HG03064 (cell line): ENCODE measurements at regions not wholly inside any gene's neighbourhood (a gene's known extent, or its start where the extent isn't known, plus 50 kb on each side); places are given as distances from the start of the nearest gene placed in this dataset.

Experiments used
- ATAC-seq: cut with Tn5 transposase; IDR thresholded peaks from one replicate; pipeline ENCODE4 v1.9.1; 2021; ENCODE audit warnings: low read depth; ENCODE audit not compliant: unreplicated experiment

DNA sequence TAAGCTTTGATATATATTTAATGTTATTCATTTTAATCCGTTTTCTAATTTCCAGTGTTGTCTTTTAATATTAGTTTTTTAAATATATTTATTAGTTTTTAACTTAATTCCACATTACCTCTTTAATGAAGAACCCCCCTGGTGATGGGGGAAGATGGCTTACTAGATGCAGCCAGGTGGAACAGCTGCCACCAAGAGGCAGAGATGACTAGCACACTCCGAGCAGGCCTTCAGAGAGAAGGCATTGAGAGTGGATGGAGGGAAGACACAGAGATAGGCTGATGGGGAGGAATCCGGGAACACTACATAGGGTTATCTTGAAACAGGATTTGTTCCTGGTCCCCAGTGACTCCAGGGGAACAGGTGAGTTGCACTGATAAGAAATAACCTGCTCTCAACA is 771.6 kb downstream of the LRFN5 start:
- ATAC-seq: no peak

DNA sequence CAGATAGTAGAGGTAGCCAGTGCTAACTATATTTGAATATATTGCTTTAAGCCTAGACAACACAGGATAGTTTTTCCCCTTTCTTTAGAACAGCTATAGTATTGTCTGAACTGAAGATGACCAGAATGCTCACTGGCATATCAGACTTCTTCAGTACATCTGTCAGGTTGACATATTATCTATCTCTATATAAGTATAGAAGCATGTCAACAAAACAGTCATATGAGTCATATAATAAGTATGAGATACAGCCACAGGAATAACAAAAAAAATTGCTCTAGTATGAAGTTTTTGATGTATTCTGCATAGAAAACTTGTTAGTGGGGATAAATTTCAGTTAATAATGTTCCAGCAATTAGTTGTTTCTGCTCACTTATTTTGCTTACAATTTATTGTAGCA is 767.7 kb downstream of the LRFN5 start:
- ATAC-seq: no peak

GRCh38 chr14:42370056-42370455 is 763.4 kb downstream of the LRFN5 start:
- no peak for ATAC-seq

- ATAC-seq: no peak
These were observed 761.6 kb downstream of the LRFN5 start for GRCh38 chr14:42368234-42368633.

DNA sequence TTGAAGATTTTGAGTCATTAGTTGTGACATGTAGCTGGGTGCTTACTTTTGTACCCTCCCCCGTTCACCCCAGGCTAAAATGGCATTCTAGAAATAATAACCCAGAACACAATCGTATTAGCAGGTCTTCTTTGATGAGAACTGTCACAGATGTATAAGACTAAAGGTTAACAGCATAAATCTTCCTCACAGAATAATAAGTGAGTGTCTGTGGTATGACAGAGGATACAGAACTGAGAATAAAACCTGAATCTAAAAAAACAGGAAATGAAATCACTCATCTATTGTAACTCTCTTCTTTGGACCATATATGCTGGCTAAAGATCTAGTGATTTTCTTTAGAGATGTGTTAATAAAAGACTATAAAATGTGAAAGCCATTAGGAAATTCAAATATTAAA is 746.6 kb downstream of the LRFN5 start:
- ATAC-seq: peak; percentile 59

GRCh38 chr14:42335918-42336317 is 729.2 kb downstream of the LRFN5 start:
- no peak for ATAC-seq

DNA sequence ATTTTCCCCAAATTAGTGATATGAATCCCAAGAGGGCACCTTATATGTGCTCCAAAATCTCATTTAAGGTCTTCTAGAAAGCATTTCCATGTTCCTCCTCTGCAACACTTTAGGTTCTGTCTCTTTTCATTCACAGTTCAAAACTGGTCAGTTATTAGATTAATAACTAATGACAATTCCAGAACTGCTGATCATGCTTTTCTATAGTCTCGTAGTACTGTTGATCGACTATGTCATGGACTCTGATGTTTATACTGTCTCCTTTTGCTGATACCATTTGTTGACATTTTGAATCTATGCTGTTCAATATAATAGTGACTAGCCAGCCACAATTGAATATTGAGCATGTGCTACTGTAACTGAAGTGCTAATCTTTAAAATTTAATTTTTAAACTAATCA is 728.3 kb downstream of the LRFN5 start:
- no peak for ATAC-seq

DNA sequence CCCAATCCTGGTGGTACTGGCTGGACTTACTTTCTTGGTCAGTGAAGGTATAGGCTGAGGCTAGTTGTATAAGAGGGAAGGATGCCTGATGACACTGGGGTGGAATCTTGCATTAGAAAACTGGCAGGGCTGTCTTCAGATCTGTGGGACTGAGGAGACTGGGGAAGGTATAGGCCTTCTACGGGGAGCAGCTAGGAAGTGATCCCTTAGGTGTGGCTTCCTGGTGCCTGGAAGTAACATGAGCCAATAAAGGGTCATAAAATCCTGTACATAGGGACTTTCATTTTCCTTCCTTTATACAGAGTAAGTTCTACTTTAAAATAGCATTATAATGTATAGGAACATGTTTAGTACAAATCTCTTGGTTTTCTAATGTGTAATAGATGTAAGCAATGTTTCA is 716.8 kb downstream of the LRFN5 start:
- no peak for ATAC-seq

DNA sequence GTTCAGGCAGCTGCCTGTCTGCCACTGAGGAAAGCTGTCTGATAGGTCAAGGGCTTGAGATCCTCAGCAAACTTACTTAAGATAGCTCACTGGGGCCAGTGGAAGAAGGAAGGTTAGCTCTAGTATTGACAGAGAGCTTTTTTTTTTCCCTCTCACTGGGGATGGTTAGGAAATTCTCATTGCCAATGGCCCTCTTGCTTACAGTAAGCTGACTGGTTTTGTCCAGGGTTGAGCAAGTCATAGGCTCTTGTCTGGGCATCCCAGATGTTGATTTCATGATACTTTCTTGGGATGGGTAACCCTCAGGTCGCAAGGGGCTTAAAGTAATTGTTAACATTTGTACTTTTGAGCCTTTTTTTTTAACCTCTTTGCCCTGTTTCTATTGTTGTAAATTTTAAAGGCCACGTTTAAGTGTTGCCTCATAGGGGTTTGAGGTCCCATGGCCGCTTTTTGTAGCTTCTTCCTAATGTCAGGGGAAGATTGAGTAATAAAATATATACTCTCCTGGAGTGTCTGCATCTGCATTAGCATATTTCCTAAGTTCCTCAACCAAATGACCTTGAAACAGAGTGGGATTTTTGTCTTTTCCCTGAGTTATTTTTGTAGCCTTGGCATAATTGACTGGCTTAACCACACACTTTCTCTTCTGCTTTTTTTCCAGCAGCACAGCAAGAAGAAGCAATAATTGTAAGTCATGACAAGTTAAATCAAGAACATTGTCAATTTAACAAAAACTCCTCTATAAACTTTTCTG is 716.0 kb downstream of the LRFN5 start:
- no peak for ATAC-seq

- no peak for ATAC-seq
These were observed 713.3 kb downstream of the LRFN5 start for GRCh38 chr14:42319996-42320395.

DNA sequence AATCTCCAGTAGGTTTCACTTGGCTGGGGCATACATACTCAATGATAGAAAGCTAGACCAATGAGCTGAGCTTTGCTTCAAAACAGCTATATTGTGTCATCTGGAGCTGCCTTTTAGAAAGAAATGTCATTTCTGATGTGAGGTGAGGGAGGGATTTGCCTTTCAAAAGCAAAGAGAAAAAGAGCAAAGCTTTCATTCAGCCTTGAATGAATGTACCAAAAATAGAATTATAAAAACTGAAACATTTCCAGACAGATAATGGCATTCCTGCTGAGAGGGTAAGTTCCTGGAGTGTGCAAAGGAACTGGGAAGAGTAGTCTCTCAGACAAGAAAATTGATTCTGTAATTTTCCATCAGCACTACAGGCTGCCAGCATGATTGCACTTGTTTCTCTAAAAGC is 710.0 kb downstream of the LRFN5 start:
- no peak for ATAC-seq

- ATAC-seq: no peak
These were observed 705.2 kb downstream of the LRFN5 start for GRCh38 chr14:42311876-42312275.

GRCh38 chr14:42307239-42307825 is 700.7 kb downstream of the LRFN5 start:
- ATAC-seq: no peak

GRCh38 chr14:42299692-42300091 is 693.0 kb downstream of the LRFN5 start:
- ATAC-seq: peak; percentile 97

DNA sequence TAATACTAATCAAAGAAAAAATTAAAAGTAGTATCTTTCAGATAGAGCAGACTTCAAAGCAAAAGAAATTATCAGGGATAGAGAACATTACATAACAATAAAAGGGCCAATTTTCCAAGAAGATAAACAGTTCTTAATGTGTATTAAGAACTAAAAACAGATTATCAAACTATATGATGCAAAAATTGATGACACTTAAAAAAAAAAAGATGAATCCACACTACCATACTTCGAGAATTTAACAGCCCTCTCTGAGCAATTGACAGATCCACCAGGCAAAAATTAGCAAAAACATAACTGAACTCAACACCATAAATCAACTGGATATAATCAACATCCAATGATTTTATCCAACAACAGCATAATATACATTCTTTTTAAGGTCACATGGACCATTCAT is 686.5 kb downstream of the LRFN5 start:
- ATAC-seq: no peak

- no peak for ATAC-seq
These were observed 671.2 kb downstream of the LRFN5 start for GRCh38 chr14:42277840-42278239.

GRCh38 chr14:42269234-42269633 is 662.6 kb downstream of the LRFN5 start:
- no peak for ATAC-seq

DNA sequence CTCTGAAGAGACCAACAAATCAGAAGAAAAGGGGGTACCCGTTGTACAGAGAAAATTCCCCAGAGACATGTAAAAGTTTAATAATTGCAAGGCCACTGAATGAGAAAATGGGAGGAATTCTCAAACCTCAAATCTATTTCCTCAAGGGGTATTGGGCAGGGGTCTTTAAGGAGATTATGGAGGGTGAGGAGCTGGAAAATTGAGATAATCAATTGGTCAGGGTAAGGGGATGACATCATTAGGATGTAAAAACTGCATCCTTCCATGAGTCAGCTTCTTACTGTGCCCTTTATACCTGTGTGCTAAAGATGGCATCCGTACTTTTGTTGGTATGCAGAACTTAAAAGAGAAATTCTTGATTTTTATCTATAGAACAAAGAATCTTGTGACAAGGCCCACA is 641.5 kb downstream of the LRFN5 start:
- no peak for ATAC-seq

- no peak for ATAC-seq
These were observed 634.4 kb downstream of the LRFN5 start for GRCh38 chr14:42241101-42241500.

DNA sequence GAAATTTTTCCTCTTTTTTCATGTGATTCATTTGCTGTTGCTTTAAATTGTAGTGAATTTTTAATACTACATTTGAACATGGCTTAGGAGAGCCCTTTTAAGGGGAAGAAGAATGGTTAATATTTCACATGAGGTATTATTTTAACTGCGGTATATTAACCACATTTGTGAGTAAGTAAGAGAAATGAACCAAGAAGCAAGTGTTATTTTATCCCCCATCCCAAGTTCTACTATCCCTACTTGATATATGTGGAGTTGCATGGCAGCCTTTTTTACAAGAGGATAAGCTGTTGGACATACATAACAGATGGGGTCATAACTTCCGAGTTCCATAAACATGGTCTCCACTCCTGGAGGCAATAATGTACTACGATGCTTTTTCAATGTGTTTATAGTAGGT is 623.3 kb downstream of the LRFN5 start:
- no peak for ATAC-seq

- ATAC-seq: no peak
These were observed 622.6 kb downstream of the LRFN5 start for GRCh38 chr14:42229294-42229693.

- ATAC-seq: no peak
These were observed 621.9 kb downstream of the LRFN5 start for GRCh38 chr14:42228611-42229010.
